AG04450 (cell line): ENCODE measurements at regions not wholly inside any gene's neighbourhood (a gene's known extent, or its start where the extent isn't known, plus 50 kb on each side); places are given as distances from the start of the nearest gene placed in this dataset.

Experiments used
- CTCF ChIA-PET: fragments of 300-600, 350-600 bp; formaldehyde crosslinking; extraction: SDS; loops from one replicate; lab custom pipeline; 2022; ENCODE audit warnings: antibody characterized with exemption, inconsistent platforms; lab: Charles Lee
- POLR2A ChIA-PET: fragments of 350-600 bp; formaldehyde crosslinking; extraction: SDS; loops from one replicate; lab custom pipeline; 2021; ENCODE audit warnings: antibody characterized with exemption, inconsistent platforms; lab: Yijun Ruan, JAX
- DNase-seq: peaks from one replicate; pipeline ENCODE4 v3.0.0-alpha.2; 2011; ENCODE audit warnings: low read depth, low spot score
- H3K27ac ChIP-seq: one replicate; pipeline ENCODE4 v1.5.1; 2012; ENCODE audit warnings: low read depth, low read length, control low read depth
- H3K27me3 ChIP-seq: one replicate; pipeline ENCODE4 v1.6.0; 2012; ENCODE audit warnings: low read length; ENCODE audit not compliant: control insufficient read depth, insufficient read depth
- H3K4me3 ChIP-seq: 2 replicates; pipeline ENCODE4 v1.5.1; 2011; ENCODE audit warnings: mild to moderate bottlenecking, low read depth, low read length, control low read depth
- H3K9me3 ChIP-seq: 2 replicates; pipeline ENCODE4 v1.5.1; 2012; ENCODE audit warnings: low read length; ENCODE audit not compliant: control insufficient read depth, insufficient read depth
- TF ChIP-seq, protein P1 (sequence below): IDR thresholded peaks from 2 replicates; pipeline ENCODE4 v1.5.1; 2011; ENCODE audit warnings: low read depth, low read length, control low read depth, inconsistent platforms

DNA sequence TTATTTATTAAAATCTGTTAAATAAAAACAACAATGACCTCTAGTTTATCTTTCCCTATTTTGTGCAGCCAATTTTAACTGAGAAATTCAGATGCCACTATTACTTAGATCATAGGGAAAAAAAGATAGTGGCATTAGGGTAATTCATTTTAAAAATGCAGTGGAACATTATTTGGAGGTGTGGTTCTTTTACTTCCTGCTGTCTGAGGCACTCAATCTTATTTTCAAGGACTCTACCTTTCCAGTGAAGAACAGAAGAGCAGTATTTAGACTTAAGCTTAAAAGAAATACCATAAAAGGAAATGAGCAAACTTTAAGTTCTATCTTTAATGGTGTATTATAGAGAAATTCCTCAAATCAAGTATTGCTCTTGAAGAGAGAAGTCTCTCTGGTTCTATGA, 342.6 kb upstream of the KLF12 start:
- H3K9me3 ChIP-seq: no peaks in the 10 kb centered on the region
- H3K27me3 ChIP-seq: no peaks in the 10 kb centered on the region
- POLR2A ChIA-PET: no interaction called here
- no peak for DNase-seq
- TF ChIP-seq, protein P1, sequence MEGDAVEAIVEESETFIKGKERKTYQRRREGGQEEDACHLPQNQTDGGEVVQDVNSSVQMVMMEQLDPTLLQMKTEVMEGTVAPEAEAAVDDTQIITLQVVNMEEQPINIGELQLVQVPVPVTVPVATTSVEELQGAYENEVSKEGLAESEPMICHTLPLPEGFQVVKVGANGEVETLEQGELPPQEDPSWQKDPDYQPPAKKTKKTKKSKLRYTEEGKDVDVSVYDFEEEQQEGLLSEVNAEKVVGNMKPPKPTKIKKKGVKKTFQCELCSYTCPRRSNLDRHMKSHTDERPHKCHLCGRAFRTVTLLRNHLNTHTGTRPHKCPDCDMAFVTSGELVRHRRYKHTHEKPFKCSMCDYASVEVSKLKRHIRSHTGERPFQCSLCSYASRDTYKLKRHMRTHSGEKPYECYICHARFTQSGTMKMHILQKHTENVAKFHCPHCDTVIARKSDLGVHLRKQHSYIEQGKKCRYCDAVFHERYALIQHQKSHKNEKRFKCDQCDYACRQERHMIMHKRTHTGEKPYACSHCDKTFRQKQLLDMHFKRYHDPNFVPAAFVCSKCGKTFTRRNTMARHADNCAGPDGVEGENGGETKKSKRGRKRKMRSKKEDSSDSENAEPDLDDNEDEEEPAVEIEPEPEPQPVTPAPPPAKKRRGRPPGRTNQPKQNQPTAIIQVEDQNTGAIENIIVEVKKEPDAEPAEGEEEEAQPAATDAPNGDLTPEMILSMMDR: no peak
- CTCF ChIA-PET: no interaction called here
- H3K4me3 ChIP-seq: no peak overlapping the region
- H3K27ac ChIP-seq: no peak overlapping the region

DNA sequence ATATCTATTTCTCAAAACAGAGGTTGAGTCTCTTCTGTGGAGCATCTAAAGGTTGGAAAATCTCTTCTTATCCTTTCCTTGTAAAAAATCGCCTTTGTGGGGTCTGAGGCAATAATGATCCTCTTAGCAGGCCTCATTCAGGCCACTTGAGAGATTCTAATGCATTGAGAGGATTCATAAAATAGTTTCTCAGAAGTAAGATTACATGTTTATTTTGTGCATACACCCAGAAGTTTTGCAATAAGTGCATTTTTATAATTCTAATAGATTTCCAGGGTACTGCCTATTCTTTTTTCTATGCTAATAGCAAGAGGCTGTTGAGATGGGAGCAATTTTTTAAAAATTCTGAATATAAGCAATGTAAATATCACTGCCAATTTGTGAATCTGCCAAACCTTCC, 342.2 kb upstream of the KLF12 start:
- DNase-seq: no peak
- TF ChIP-seq, protein P1: no peak
- ChIA-PET CTCF (no interaction called here), POLR2A (no interaction called here)
- H3K9me3 ChIP-seq: no peaks in the 10 kb centered on the region
- no peaks in the 10 kb centered on the region for H3K27me3 ChIP-seq
- no peak overlapping the region for H3K27ac ChIP-seq
- no peak overlapping the region for H3K4me3 ChIP-seq

DNA sequence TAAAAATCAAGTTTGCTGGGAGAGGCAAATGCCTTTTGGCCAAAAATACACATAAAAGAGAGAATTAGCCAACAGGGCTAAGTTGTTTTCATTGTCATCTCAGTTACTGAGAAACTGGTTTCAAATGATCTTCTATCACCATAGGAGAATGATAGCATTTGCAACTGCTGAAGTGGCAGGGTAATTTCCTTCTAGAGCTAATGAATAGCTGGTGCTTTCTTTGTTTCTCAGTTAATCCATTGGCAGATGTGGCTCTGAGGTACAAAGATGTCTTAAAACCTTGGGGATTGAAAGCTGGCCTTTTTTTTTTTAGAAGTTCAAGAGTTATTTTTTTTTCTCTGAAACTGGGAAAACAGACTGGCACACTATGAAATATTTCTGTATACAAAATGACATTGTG, 332.7 kb upstream of the KLF12 start:
- TF ChIP-seq, protein P1: no peak
- DNase-seq: no peak
- CTCF ChIA-PET: interaction anchor here (0.6 kb wide), 1 partner anchor 442 kb away, joined by 3 read pairs; no protein-coding TSS in a partner anchor
- Histone ChIP-seq H3K27me3 (no peaks in the 10 kb centered on the region), H3K9me3 (no peaks in the 10 kb centered on the region), H3K4me3 (no peak overlapping the region), H3K27ac (no peak overlapping the region)
- POLR2A ChIA-PET: no interaction called here

DNA sequence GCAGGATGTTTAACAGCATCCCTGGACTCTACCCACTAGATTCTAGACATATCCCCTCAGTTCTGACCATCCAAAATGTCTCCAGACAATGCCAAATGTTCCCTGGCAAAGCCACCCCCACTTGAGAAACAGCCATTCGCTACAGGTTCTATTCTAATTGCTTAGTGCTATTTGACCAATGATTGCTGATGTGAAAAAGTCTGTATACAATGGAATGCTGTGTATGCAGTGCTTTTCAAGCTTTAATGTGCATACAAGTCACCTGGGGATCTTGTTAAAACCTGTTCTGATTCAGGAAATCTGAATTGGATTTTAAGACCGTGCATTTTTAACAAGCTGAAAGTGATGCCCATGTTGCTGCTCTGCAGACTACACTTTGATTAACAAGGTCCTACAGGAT, 331.8 kb upstream of the KLF12 start:
- ChIA-PET CTCF (interaction anchor here (0.6 kb wide), 1 partner anchor 441 kb away, joined by 3 read pairs; no protein-coding TSS in a partner anchor), POLR2A (no interaction called here)
- H3K9me3 ChIP-seq: no peaks in the 10 kb centered on the region
- no peak overlapping the region for H3K4me3 ChIP-seq
- DNase-seq: no peak
- no peaks in the 10 kb centered on the region for H3K27me3 ChIP-seq
- no peak overlapping the region for H3K27ac ChIP-seq
- TF ChIP-seq, protein P1: no peak

DNA sequence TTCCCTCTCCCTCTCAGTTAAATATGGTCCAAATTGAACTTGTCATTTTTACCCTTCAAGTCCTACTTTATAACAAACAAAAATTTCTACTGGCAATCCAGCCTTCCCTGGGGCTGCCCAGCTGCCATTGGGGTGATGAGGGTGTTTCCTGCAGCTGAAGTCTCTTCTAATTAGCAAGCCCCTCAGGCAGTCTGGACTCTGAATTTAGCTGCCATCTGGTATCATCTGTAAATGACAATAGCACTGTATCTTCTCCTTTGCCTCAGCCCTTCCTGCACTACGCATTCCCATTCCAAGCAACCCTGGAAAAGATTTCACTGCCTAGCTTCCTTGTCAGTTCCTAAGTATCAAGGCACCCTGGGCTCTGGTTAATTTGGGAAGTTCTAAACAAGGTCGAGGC, 331.1 kb upstream of the KLF12 start:
- Histone ChIP-seq H3K27me3 (no peaks in the 10 kb centered on the region), H3K4me3 (no peak overlapping the region), H3K9me3 (no peaks in the 10 kb centered on the region), H3K27ac (no peak overlapping the region)
- no peak for DNase-seq
- POLR2A ChIA-PET: no interaction called here
- CTCF ChIA-PET: no interaction called here
- TF ChIP-seq, protein P1: no peak
